ENCODE measurements at regions not wholly inside any gene's neighbourhood (a gene's known extent, or its start where the extent isn't known, plus 50 kb on each side); places are given as distances from the start of the nearest gene placed in this dataset.

GRCh38 chr11:119578521-119579191 is 150.3 kb downstream of the NECTIN1 start:
- 60% methylated on average over 11 of the region's 11 CpGs for WGBS (ENCODE audit: low lambda C conversion rate)
- CTCF ChIA-PET = interaction anchor here (1.1 to 1.4 kb wide), 2 partner anchors 44 to 530 kb away, joined by 3 to 5 read pairs; no protein-coding TSS in a partner anchor
- POLR2A ChIA-PET = no interaction called here

GRCh38 chr11:119573858-119574257 is 150.9 kb upstream of the THY1 start:
- Histone ChIP-seq H4K20me1 (ENCODE audit: insufficient read depth) (no peaks in the 10 kb centered on the region), H3K4me1 (ENCODE audit: control insufficient read depth in 1 of 2, insufficient read depth in 2 of 2, low read depth in 1 of 2, low read length in 1 of 2) (peaks cover under 1 to 2% of the 10 kb centered on the region in 2 experiments; a peak in 1 of 4 replicates), H3K36me3 (replicated peaks in 1 of 2; ENCODE audit: control insufficient read depth in 1 of 2, insufficient read depth in 2 of 2, low read length in 1 of 2) (no peaks in the 10 kb centered on the region), H3F3A (replicated peaks; ENCODE audit: insufficient read depth) (peaks cover 4% of the 10 kb centered on the region), H3K4me3 (ENCODE audit: low read depth in 2 of 2, low read length in 1 of 2) (no peak overlapping the region), H3K9ac (no peak overlapping the region), H2AFZ (ENCODE audit: low read depth) (no peak overlapping the region), H3K79me2 (ENCODE audit: insufficient read depth) (no peaks in the 10 kb centered on the region), H3K9me2 (no peaks in the 10 kb centered on the region), H3K4me2 (no peak overlapping the region), H3K27me3 (ENCODE audit: insufficient read depth) (no peaks in the 10 kb centered on the region), H3K27ac (ENCODE audit: low read depth in 2 of 2, low read length in 1 of 2) (no peak overlapping the region), H3K9me3 (no peaks in the 10 kb centered on the region)
- ChIA-PET POLR2A (no interaction called here), CTCF (interaction anchor here (0.9 to 1.1 kb wide), 2 partner anchors 10 to 50 kb away, joined by 3 to 6 read pairs; no protein-coding TSS in a partner anchor)
- no peak for DNase-seq
- WGBS (ENCODE audit: low lambda C conversion rate) = 90% methylated on average over 1 of the region's 1 CpG
- TF ChIP-seq ELF1 (IDR thresholded peaks at IDR 0.05) = no peak
- TF ChIP-seq JUND (IDR thresholded peaks at IDR 0.05) = no peak
- TF ChIP-seq RFX5 (IDR thresholded peaks at IDR 0.05; ENCODE audit: low read length) = no peak
- no peak for TF ChIP-seq EZH2phosphoT487 (IDR thresholded peaks at IDR 0.05; ENCODE audit: borderline replicate concordance, low read depth)
- TF ChIP-seq MEF2A (IDR thresholded peaks at IDR 0.05; ENCODE audit: borderline replicate concordance, low read depth) = no peak
- no peak for TF ChIP-seq FOXM1 (IDR thresholded peaks at IDR 0.05; ENCODE audit: low read depth)
- TF ChIP-seq NRF1 (IDR thresholded peaks at IDR 0.05; ENCODE audit: low read depth, low read length) = no peak
- no peak for TF ChIP-seq FOSL2 (IDR thresholded peaks at IDR 0.05; ENCODE audit: borderline replicate concordance, low read depth)
- no peak for TF ChIP-seq TEAD4 (IDR thresholded peaks at IDR 0.05; ENCODE audit: borderline replicate concordance, insufficient read depth)
- no peak for TF ChIP-seq PBX3 (IDR thresholded peaks at IDR 0.05)
- TF ChIP-seq MAX (IDR thresholded peaks at IDR 0.05; ENCODE audit: low read depth) = no peak
- TF ChIP-seq RAD21 (IDR thresholded peaks at IDR 0.05; ENCODE audit: low read length) = no peak

More at GRCh38 chr11:119578521-119579191, 150.3 kb downstream of the NECTIN1 start:
- no peak for DNase-seq
- H3K79me2 ChIP-seq (ENCODE audit: insufficient read depth) = no peaks in the 10 kb centered on the region
- H3K4me1 ChIP-seq (ENCODE audit: control insufficient read depth in 1 of 2, insufficient read depth in 2 of 2, low read depth in 1 of 2, low read length in 1 of 2) = peaks cover 2% of the 10 kb centered on the region in 2 experiments; a peak in 2 of 4 replicates
- H3K9me3 ChIP-seq = no peaks in the 10 kb centered on the region
- no peak overlapping the region for H3K4me2 ChIP-seq
- no peaks in the 10 kb centered on the region for H4K20me1 ChIP-seq (ENCODE audit: insufficient read depth)
- H3F3A ChIP-seq (replicated peaks; ENCODE audit: insufficient read depth) = peaks cover 4% of the 10 kb centered on the region
- no peak overlapping the region for H3K9ac ChIP-seq
- H3K27ac ChIP-seq (ENCODE audit: low read depth in 2 of 2, low read length in 1 of 2) = no peak overlapping the region
- no peaks in the 10 kb centered on the region for H3K36me3 ChIP-seq (replicated peaks in 1 of 2; ENCODE audit: control insufficient read depth in 1 of 2, insufficient read depth in 2 of 2, low read length in 1 of 2)
- H3K9me2 ChIP-seq = no peaks in the 10 kb centered on the region
- no peak overlapping the region for H2AFZ ChIP-seq (ENCODE audit: low read depth)
- no peaks in the 10 kb centered on the region for H3K27me3 ChIP-seq (ENCODE audit: insufficient read depth)
- no peak for TF ChIP-seq CHD2 (IDR thresholded peaks at IDR 0.05; ENCODE audit: low read length, partially characterized antibody)
- no peak for TF ChIP-seq USF1 (IDR thresholded peaks at IDR 0.05; ENCODE audit: borderline replicate concordance, low read depth)
- H3K4me3 ChIP-seq (ENCODE audit: low read depth in 2 of 2, low read length in 1 of 2) = no peak overlapping the region

Measured in SK-N-SH (cell line).